CD4-positive, alpha-beta memory T cell (primary cell): ENCODE measurements at regions not wholly inside any gene's neighbourhood (a gene's known extent, or its start where the extent isn't known, plus 50 kb on each side); places are given as distances from the start of the nearest gene placed in this dataset.

ENCODE experiments used
- CTCF ChIA-PET: fragments of 350-600 bp; sonication (Branson Sonifier 250); formaldehyde crosslinking; loops from one replicate; lab custom pipeline; 2021; ENCODE audit warnings: inconsistent platforms; ENCODE audit not compliant: partially characterized antibody; lab: Charles Lee
- POLR2A ChIA-PET: fragments of 350-600 bp; sonication (Branson Sonifier 250); formaldehyde crosslinking; loops from one replicate; lab custom pipeline; 2021; ENCODE audit not compliant: partially characterized antibody; lab: Charles Lee
- DNase-seq, 5 donors: peaks; one replicate each; pipeline versions ENCODE4 v3.0.0 to v3.0.0-alpha.2; 2020 to 2022; ENCODE audit warnings: mixed read lengths in 1 of 5
- H3K27ac ChIP-seq: one replicate; pipeline ENCODE4 v1.7.0; 2013; ENCODE audit warnings: low read depth, low read length
- H3K27me3 ChIP-seq: 2 replicates; pipeline ENCODE4 v1.7.0; 2013; ENCODE audit warnings: mild to moderate bottlenecking, low read length, moderate library complexity; ENCODE audit not compliant: insufficient read depth
- H3K36me3 ChIP-seq: 2 replicates; pipeline ENCODE4 v1.7.0; 2013; ENCODE audit warnings: mild to moderate bottlenecking, low read length, moderate library complexity; ENCODE audit not compliant: insufficient read depth
- H3K4me1 ChIP-seq: 2 replicates; pipeline ENCODE4 v1.7.0; 2013; ENCODE audit warnings: mild to moderate bottlenecking, low read length, moderate library complexity; ENCODE audit not compliant: insufficient read depth
- H3K4me3 ChIP-seq, 2 donors: one replicate each; pipeline ENCODE4 v1.7.0; 2013; ENCODE audit warnings: low read length in 2 of 2, mild to moderate bottlenecking in 1 of 2
- H3K9me3 ChIP-seq, 2 donors: one replicate each; pipeline ENCODE4 v1.7.0; 2013; ENCODE audit warnings: low read length in 2 of 2, control low read depth in 1 of 2; ENCODE audit not compliant: control insufficient read depth in 1 of 2
- H3K27ac Mint-ChIP-seq, 7 donors: one replicate each; pipeline ENCODE4 v1.8.0; 2020 to 2021; ENCODE audit warnings: mixed read lengths in 7 of 7, mild to moderate bottlenecking in 6 of 7, inconsistent platforms in 3 of 7, moderate library complexity in 3 of 7
- H3K27me3 Mint-ChIP-seq, 2 donors: one replicate each; pipeline ENCODE4 v1.8.0; 2020 to 2021; ENCODE audit warnings: mixed read lengths in 2 of 2
- H3K36me3 Mint-ChIP-seq, 2 donors: one replicate each; pipeline ENCODE4 v1.8.0; 2020 to 2021; ENCODE audit warnings: mixed read lengths in 2 of 2, inconsistent platforms in 1 of 2, mild to moderate bottlenecking in 1 of 2
- H3K4me1 Mint-ChIP-seq, 4 donors: one replicate each; pipeline ENCODE4 v1.8.0; 2020 to 2021; ENCODE audit warnings: mixed read lengths in 4 of 4, mild to moderate bottlenecking in 1 of 4
- H3K4me3 Mint-ChIP-seq, 8 donors: one replicate each; pipeline ENCODE4 v1.8.0; 2020 to 2021; ENCODE audit warnings: mixed read lengths in 8 of 8, mild to moderate bottlenecking in 7 of 8, moderate library complexity in 6 of 8, inconsistent platforms in 3 of 8
- H3K9me3 Mint-ChIP-seq, 8 donors: one replicate each; pipeline ENCODE4 v1.8.0; 2020 to 2021; ENCODE audit warnings: mixed read lengths in 8 of 8, mild to moderate bottlenecking in 5 of 8, inconsistent platforms in 3 of 8, moderate library complexity in 1 of 8
- intact Hi-C: fragments of 100-400 bp; cut with micrococcal nuclease; formaldehyde crosslinking; loops from one replicate; pipeline ENCODE4 v1.15.1; 2023

DNA sequence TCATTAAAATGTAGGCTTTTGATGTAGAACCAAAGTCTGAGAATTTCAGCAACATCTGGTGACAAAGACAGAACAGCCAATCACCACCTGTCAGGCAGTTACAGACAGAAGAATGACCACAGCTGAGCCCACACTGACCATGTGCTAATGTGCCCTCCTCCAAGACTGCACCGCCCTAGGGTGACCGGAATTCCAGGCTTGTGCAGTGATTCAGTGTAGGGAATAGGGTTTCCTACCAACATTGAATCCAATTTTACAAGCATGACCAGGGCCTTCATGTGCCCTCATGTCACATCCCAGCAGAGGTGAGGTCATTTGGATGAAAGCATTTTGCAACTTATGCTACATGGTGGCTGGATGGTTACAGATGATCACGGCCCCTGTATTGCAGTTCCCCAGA lies 412.5 kb downstream of the SOX2 start:
- H3K27me3 ChIP-seq = no peaks in the 10 kb centered on the region
- no peak for DNase-seq
- no peak overlapping the region for H3K4me3 ChIP-seq
- Mint-ChIP-seq H3K27me3 (no peaks in the 10 kb centered on the region), H3K4me1 (no peaks in the 10 kb centered on the region), H3K36me3 (no peaks in the 10 kb centered on the region), H3K4me3 (no peak overlapping the region), H3K27ac (no peak overlapping the region), H3K9me3 (peaks cover 0 to 5% (median 0%) of the 10 kb centered on the region in 8 donors)
- intact Hi-C loops = no loop called here
- H3K4me1 ChIP-seq = no peaks in the 10 kb centered on the region
- no peaks in the 10 kb centered on the region for H3K9me3 ChIP-seq
- no peaks in the 10 kb centered on the region for H3K36me3 ChIP-seq
- H3K27ac ChIP-seq = no peak overlapping the region
- POLR2A ChIA-PET = no interaction called here
- CTCF ChIA-PET = no interaction called here

DNA sequence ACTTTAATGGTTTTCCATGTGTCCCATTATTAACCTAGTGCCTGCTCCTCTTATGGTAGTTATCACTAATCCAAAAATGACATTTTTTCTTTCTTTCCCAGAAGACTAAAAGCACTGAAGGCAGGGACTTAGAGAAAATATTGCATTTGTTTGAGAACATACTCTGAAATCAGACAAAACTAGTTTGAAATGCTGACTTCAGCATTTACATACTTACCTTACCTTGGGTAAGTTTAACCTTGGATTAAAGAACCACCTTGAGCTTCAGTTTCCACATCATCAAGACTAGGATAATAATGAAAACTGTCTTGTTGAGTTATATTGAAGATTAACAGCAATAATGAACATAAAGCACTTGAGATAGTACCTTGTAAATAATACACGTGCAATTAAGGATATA lies 413.0 kb downstream of the SOX2 start:
- Histone ChIP-seq H3K27ac (no peak overlapping the region), H3K4me1 (no peaks in the 10 kb centered on the region), H3K27me3 (no peaks in the 10 kb centered on the region), H3K36me3 (no peaks in the 10 kb centered on the region), H3K4me3 (no peak overlapping the region), H3K9me3 (no peaks in the 10 kb centered on the region)
- POLR2A ChIA-PET = no interaction called here
- intact Hi-C loops = no loop called here
- CTCF ChIA-PET = interaction anchor here (1.4 kb wide), 1 partner anchor 9 kb away, joined by 3 read pairs; no protein-coding TSS in a partner anchor
- Mint-ChIP-seq H3K27ac (no peak overlapping the region), H3K4me3 (no peak overlapping the region), H3K9me3 (peaks cover 0 to 5% (median 0%) of the 10 kb centered on the region in 8 donors), H3K36me3 (no peaks in the 10 kb centered on the region), H3K4me1 (no peaks in the 10 kb centered on the region), H3K27me3 (no peaks in the 10 kb centered on the region)
- DNase-seq = no peak

DNA sequence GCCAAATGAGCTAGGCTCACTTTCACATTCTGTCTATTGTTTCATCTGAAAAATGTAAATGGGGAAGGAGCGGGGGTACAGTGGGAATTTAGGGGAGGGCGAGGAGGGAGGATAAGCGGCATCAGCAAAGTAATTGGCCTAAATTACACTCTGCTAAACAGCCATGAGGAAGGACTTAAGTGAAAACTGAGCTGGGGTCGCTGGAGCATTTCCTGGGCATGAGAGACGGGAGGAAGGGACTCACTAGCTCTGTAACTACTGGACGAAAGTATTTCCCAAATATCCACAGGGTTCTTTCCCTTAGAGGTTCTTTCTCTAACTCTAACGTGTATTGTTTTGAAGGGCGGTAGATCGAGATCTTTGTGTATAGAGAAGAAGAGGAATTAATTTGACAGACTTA lies 418.0 kb downstream of the SOX2 start:
- intact Hi-C loops = no loop called here
- Histone ChIP-seq H3K27me3 (no peaks in the 10 kb centered on the region), H3K36me3 (no peaks in the 10 kb centered on the region), H3K9me3 (no peaks in the 10 kb centered on the region), H3K4me1 (no peaks in the 10 kb centered on the region), H3K27ac (no peak overlapping the region), H3K4me3 (no peak overlapping the region)
- POLR2A ChIA-PET = no interaction called here
- Mint-ChIP-seq H3K36me3 (no peaks in the 10 kb centered on the region), H3K27me3 (no peaks in the 10 kb centered on the region), H3K4me1 (no peaks in the 10 kb centered on the region), H3K4me3 (no peak overlapping the region), H3K27ac (no peak overlapping the region), H3K9me3 (peaks cover 0 to 5% (median under 1%) of the 10 kb centered on the region in 8 donors)
- CTCF ChIA-PET = no interaction called here
- no peak for DNase-seq

- H3K4me3 Mint-ChIP-seq = no peak overlapping the region
- no peaks in the 10 kb centered on the region for H3K27me3 Mint-ChIP-seq
- ChIA-PET POLR2A (no interaction called here), CTCF (no interaction called here)
- no peaks in the 10 kb centered on the region for H3K9me3 ChIP-seq
- intact Hi-C loops = no loop called here
- no peak overlapping the region for H3K27ac Mint-ChIP-seq
- no peaks in the 10 kb centered on the region for H3K4me1 ChIP-seq
- no peak overlapping the region for H3K27ac ChIP-seq
- no peaks in the 10 kb centered on the region for H3K27me3 ChIP-seq
- H3K9me3 Mint-ChIP-seq = peaks cover 0 to 2% (median 0%) of the 10 kb centered on the region in 8 donors
- H3K36me3 Mint-ChIP-seq = no peaks in the 10 kb centered on the region
- no peak for DNase-seq
- no peak overlapping the region for H3K4me3 ChIP-seq
- H3K4me1 Mint-ChIP-seq = no peaks in the 10 kb centered on the region
- no peaks in the 10 kb centered on the region for H3K36me3 ChIP-seq
These were observed 422.0 kb downstream of the SOX2 start for GRCh38 chr3:182133752-182134151.

DNA sequence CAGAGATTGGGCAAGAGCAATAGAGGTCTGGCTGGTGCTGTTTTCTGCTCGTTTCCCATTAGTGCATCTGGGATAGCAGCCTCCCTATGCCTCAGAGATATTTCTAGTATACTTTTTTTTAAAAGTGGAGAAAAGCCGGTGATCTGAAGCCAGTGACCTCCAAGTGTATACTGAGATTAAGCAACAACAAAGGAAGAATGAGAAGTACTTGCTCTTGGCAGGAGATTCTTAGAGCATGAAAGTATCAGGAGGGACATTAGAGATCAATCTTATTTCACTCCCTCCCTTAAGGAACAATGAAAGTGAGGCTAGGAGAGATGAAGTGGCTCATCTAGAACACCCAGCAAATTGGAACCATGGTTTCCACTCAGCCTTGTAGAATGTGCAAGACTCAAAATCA lies 423.3 kb downstream of the SOX2 start:
- Histone ChIP-seq H3K4me1 (no peaks in the 10 kb centered on the region), H3K27ac (no peak overlapping the region), H3K27me3 (no peaks in the 10 kb centered on the region), H3K36me3 (no peaks in the 10 kb centered on the region), H3K4me3 (no peak overlapping the region), H3K9me3 (no peaks in the 10 kb centered on the region)
- no peak for DNase-seq
- Mint-ChIP-seq H3K9me3 (peaks cover 0 to 2% (median 0%) of the 10 kb centered on the region in 8 donors), H3K27me3 (no peaks in the 10 kb centered on the region), H3K4me3 (no peak overlapping the region), H3K36me3 (no peaks in the 10 kb centered on the region), H3K4me1 (no peaks in the 10 kb centered on the region), H3K27ac (no peak overlapping the region)
- intact Hi-C loops = no loop called here
- CTCF ChIA-PET = no interaction called here
- POLR2A ChIA-PET = no interaction called here

DNA sequence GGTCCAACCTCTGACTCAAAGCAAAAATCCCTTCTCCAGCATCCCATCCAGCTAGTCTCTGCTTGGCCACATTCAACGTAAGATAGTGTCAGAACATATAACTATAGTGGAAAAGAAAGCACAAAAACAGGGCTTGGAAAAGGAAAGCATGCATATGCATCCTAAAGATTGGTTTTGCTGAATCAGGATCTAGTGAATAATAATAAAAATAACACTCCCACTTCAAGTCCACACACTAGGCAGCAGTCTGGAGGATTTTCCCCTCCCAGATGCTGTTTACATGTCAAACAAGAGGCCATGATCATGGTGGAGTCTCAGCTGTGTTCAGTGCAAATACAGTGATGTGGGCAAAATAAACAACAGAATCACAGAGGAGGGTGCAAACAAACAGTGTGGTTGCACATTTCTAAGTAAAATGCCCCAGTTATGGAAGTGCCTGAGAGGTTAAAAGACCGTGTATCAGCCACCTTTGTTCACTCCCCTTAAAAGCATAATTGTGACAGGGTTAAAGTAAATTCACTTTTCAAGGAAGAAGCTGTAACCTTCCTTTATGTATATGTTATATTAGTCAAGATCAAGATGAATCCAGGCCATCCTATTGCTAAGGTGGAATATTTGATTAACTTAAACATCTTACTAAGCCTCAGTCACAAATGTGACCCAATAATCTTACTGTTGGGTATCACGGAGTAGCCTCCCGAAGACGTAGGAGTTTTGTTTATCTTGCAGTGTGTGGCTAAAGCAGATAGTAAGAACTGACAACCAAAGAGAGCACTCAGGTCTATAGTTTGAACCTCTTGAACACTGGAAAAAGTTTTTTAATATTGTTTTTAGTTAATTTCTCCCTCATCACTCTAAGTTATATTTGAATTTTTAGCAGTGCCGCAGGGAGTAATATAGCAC lies 424.5 kb downstream of the SOX2 start:
- intact Hi-C loops = no loop called here

GRCh38 chr3:182138393-182138792 lies 426.7 kb downstream of the SOX2 start:
- Mint-ChIP-seq H3K27me3 (no peaks in the 10 kb centered on the region), H3K4me1 (no peaks in the 10 kb centered on the region), H3K36me3 (no peaks in the 10 kb centered on the region), H3K27ac (no peak overlapping the region), H3K9me3 (peaks cover 0 to 2% (median 0%) of the 10 kb centered on the region in 8 donors), H3K4me3 (no peak overlapping the region)
- no peaks in the 10 kb centered on the region for H3K9me3 ChIP-seq
- POLR2A ChIA-PET = no interaction called here
- DNase-seq = no peak
- intact Hi-C loops = no loop called here
- no peaks in the 10 kb centered on the region for H3K27me3 ChIP-seq
- H3K4me1 ChIP-seq = no peaks in the 10 kb centered on the region
- no peaks in the 10 kb centered on the region for H3K36me3 ChIP-seq
- H3K4me3 ChIP-seq = no peak overlapping the region
- CTCF ChIA-PET = no interaction called here
- no peak overlapping the region for H3K27ac ChIP-seq

More for the DNA sequence above, 424.5 kb downstream of the SOX2 start:
- CTCF ChIA-PET = no interaction called here
- no peaks in the 10 kb centered on the region for H3K4me1 ChIP-seq
- H3K4me3 Mint-ChIP-seq = no peak overlapping the region
- peaks cover 0 to 2% (median 0%) of the 10 kb centered on the region in 8 donors for H3K9me3 Mint-ChIP-seq
- H3K27me3 Mint-ChIP-seq = no peaks in the 10 kb centered on the region
- H3K27ac Mint-ChIP-seq = no peak overlapping the region
- no peaks in the 10 kb centered on the region for H3K4me1 Mint-ChIP-seq
- H3K9me3 ChIP-seq = no peaks in the 10 kb centered on the region
- DNase-seq = no peak
- H3K36me3 Mint-ChIP-seq = no peaks in the 10 kb centered on the region
- POLR2A ChIA-PET = no interaction called here
- H3K36me3 ChIP-seq = no peaks in the 10 kb centered on the region
- no peaks in the 10 kb centered on the region for H3K27me3 ChIP-seq
- H3K27ac ChIP-seq = no peak overlapping the region
- H3K4me3 ChIP-seq = no peak overlapping the region
